ENCODE measurements at regions not wholly inside any gene's neighbourhood (a gene's known extent, or its start where the extent isn't known, plus 50 kb on each side); places are given as distances from the start of the nearest gene placed in this dataset.
"Not testable (repeated sequence)": the region's sequence is repeated elsewhere in the genome, so short reads cannot be mapped to it uniquely, and the experiment has no call there.

DNA sequence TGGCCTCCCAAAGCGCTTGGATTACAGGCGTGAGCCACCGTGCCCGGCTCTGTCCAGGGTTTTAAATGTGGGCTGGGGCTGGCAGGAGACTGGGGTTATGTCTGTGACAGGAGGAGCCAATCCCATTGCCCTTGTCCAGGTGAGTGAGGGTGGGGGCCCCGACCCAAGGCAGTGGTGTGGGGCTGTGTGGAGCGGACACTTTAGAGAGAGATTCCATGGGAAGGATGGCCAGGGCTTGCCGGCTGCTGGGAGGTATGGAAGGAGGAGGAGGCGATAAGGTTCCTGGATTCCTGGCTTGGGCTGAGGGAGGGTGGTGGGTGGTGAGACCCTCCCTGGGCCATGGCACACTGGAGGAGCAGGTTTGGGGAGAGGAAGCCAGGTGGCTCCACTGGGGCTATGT lies 104.9 kb downstream of the ZNF267 start:
- not testable (repeated sequence) for TF ChIP-seq CTCF (conservative IDR thresholded peaks at IDR 0.05 in 1 of 2, IDR thresholded peaks at IDR 0.05 in 1 of 2; ENCODE audit: extremely low read depth in 1 of 2, insufficient read depth in 1 of 2, low read depth in 1 of 2, low read length in 2 of 2); EZH2 (IDR thresholded peaks at IDR 0.05; ENCODE audit: borderline replicate concordance, low read length)
